ENCODE measurements at regions not wholly inside any gene's neighbourhood (a gene's known extent, or its start where the extent isn't known, plus 50 kb on each side); places are given as distances from the start of the nearest gene placed in this dataset.

GRCh38 chr2:39514825-39515224 is 77.7 kb upstream of the MAP4K3 start:
- DNase-seq (ENCODE audit: low read depth) = no peak

GRCh38 chr2:39515273-39515896 is 78.3 kb upstream of the MAP4K3 start:
- no peak for DNase-seq (ENCODE audit: low read depth)

GRCh38 chr2:39515897-39516346 is 78.8 kb upstream of the MAP4K3 start:
- DNase-seq (ENCODE audit: low read depth) = no peak

- no peak for DNase-seq (ENCODE audit: low read depth)
Measured at GRCh38 chr2:39516347-39517101, 79.4 kb upstream of the MAP4K3 start.

GRCh38 chr2:39517102-39517436 is 80.0 kb upstream of the MAP4K3 start:
- no peak for DNase-seq (ENCODE audit: low read depth)

- no peak for DNase-seq (ENCODE audit: low read depth)
Measured at GRCh38 chr2:39517622-39518021, 80.5 kb upstream of the MAP4K3 start.

GRCh38 chr2:39519886-39520285 is 82.8 kb upstream of the MAP4K3 start:
- DNase-seq (ENCODE audit: low read depth) = no peak

- DNase-seq (ENCODE audit: low read depth) = no peak
Measured at GRCh38 chr2:39521876-39522517, 84.9 kb upstream of the MAP4K3 start.

- DNase-seq (ENCODE audit: low read depth) = no peak
Measured at GRCh38 chr2:39522518-39522877, 85.4 kb upstream of the MAP4K3 start.

- no peak for DNase-seq (ENCODE audit: low read depth)
Measured at GRCh38 chr2:39523308-39524044, 86.4 kb upstream of the MAP4K3 start.

- no peak for DNase-seq (ENCODE audit: low read depth)
Measured at GRCh38 chr2:39524061-39524460, 87.0 kb upstream of the MAP4K3 start.

GRCh38 chr2:39524756-39525635 is 87.9 kb upstream of the MAP4K3 start:
- no peak for DNase-seq (ENCODE audit: low read depth)

GRCh38 chr2:39525636-39526412 is 88.7 kb upstream of the MAP4K3 start:
- DNase-seq (ENCODE audit: low read depth) = no peak

- no peak for DNase-seq (ENCODE audit: low read depth)
Measured at GRCh38 chr2:39528701-39529100, 91.6 kb upstream of the MAP4K3 start.

- DNase-seq (ENCODE audit: low read depth) = no peak
Measured at GRCh38 chr2:39529836-39530235, 92.8 kb upstream of the MAP4K3 start.

- no peak for DNase-seq (ENCODE audit: low read depth)
Measured at GRCh38 chr2:39530411-39530866, 93.4 kb upstream of the MAP4K3 start.

GRCh38 chr2:39531220-39531777 is 94.2 kb upstream of the MAP4K3 start:
- no peak for DNase-seq (ENCODE audit: low read depth)

GRCh38 chr2:39532933-39533332 is 95.8 kb upstream of the MAP4K3 start:
- no peak for DNase-seq (ENCODE audit: low read depth)

- no peak for DNase-seq (ENCODE audit: low read depth)
Measured at GRCh38 chr2:39534095-39534711, 97.1 kb upstream of the MAP4K3 start.

GRCh38 chr2:39535636-39536185 is 98.6 kb upstream of the MAP4K3 start:
- no peak for DNase-seq (ENCODE audit: low read depth)
